AG09309 (cell line): ENCODE measurements at regions not wholly inside any gene's neighbourhood (a gene's known extent, or its start where the extent isn't known, plus 50 kb on each side); places are given as distances from the start of the nearest gene placed in this dataset.

ENCODE experiments used
- DNase-seq: peaks from one replicate; pipeline ENCODE4 v3.0.0-alpha.2; 2010; ENCODE audit warnings: low read depth
- H3K4me3 ChIP-seq: 2 replicates; pipeline ENCODE4 v1.5.1; 2011; ENCODE audit warnings: mild to moderate bottlenecking, low read depth, low read length, moderate library complexity; ENCODE audit not compliant: control insufficient read depth
- TF ChIP-seq, protein P1 (sequence below): IDR thresholded peaks from 2 replicates; pipeline ENCODE4 v1.5.1; 2011; ENCODE audit warnings: mild to moderate bottlenecking, low read depth, low read length, inconsistent platforms; ENCODE audit not compliant: insufficient read depth, control insufficient read depth; ENCODE audit errors: missing control alignments

DNA sequence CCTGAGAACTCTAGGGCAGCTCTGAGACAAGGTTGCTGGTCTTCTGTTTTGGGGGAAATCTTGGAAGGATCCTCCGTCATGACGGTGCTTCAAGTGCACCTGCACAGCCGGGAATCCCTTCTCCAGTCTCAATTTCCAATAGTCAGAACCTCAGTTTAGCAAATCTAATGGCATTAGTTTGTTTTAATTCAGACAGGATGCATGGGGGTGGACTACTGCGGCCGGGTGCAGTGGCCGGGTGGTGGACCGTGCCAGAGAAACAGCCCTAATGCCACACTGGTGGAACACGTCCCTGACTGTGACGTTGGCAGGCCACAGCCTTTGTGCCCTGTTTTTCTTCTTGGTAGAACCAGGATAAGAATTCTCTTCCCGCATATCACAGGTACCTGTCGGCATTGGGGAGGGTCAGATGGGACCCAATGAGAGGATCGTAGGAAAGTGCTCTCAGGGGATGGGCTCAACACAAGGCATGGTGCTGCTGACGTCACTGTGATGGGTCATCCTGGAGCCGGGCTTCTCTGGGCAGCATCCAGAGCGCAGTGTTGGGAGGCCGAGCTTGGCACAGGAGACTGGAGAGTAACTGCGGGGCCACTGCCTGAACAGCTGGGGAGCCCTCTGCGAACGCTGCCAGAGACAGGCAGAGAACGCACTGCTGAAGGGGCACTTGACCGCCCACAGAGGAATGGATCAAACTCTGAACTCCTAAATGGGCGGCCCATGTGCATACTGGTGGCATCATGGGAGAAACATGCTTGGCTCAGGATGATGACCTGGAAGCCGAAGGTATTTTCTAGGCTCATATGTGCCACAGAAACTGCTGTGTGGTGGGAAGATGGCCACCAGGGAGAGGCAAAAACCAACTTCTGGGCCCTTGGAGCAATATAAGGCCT is 313.8 kb upstream of the SHH start:
- TF ChIP-seq, protein P1, sequence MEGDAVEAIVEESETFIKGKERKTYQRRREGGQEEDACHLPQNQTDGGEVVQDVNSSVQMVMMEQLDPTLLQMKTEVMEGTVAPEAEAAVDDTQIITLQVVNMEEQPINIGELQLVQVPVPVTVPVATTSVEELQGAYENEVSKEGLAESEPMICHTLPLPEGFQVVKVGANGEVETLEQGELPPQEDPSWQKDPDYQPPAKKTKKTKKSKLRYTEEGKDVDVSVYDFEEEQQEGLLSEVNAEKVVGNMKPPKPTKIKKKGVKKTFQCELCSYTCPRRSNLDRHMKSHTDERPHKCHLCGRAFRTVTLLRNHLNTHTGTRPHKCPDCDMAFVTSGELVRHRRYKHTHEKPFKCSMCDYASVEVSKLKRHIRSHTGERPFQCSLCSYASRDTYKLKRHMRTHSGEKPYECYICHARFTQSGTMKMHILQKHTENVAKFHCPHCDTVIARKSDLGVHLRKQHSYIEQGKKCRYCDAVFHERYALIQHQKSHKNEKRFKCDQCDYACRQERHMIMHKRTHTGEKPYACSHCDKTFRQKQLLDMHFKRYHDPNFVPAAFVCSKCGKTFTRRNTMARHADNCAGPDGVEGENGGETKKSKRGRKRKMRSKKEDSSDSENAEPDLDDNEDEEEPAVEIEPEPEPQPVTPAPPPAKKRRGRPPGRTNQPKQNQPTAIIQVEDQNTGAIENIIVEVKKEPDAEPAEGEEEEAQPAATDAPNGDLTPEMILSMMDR, result no peak
- no peak overlapping the region for H3K4me3 ChIP-seq
- DNase-seq, result no peak

- no peak for DNase-seq
- H3K4me3 ChIP-seq, result no peak overlapping the region
- TF ChIP-seq, protein P1, result no peak
These were observed 312.1 kb upstream of the SHH start for GRCh38 chr7:156124356-156124755.

DNA sequence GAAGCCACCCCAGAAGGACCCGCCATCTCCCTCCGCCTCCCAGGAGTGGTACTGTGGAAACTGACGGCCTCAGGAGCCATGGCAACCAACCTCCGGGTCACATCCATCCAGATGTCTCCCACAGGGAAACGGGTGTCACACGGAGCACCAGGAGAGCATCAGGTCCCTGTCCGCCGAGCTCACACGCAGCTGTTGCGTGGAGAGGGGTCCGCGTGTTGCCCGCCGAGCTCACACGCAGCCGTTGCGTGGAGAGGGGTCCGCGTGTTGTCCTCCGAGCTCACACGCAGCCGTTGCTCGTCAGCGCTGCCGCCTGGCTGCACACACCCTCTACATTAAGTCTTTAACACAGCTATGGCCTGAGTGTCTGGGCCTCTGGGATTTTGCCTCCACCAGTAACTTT is 311.1 kb upstream of the SHH start:
- TF ChIP-seq, protein P1, result no peak
- H3K4me3 ChIP-seq, result no peak overlapping the region
- DNase-seq, result no peak

DNA sequence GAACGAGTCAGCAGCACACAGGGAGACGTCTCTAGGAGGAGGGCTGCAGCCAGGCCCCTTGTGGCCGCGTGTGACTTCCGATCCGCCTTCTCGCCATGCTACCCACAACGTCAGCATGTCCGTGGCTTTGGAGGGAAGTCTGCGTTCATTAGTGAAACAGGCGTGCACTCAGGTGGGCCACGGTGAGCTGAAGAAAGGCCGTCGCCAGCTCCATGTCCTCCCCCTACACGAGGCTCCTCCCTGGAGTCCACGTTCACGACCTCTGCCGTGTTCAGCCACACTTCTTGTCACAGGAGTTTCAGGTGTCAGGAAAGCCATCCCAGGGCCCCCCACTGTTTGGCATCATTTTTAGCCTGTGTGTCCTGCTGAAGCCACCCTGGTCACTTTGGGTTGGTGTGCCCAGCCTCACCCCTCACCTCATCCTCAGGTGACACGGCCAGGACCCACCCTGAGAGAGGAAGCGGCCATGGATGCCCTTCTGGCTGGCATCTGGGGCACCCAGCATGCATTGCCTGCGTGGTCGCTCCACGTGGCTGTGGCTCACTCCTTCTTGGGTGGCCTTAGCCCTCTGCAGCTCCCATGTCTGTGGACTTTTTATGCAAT is 310.6 kb upstream of the SHH start:
- TF ChIP-seq, protein P1, result no peak
- no peak for DNase-seq
- H3K4me3 ChIP-seq, result no peak overlapping the region

- no peak for DNase-seq
- TF ChIP-seq, protein P1, result no peak
- no peak overlapping the region for H3K4me3 ChIP-seq
These were observed 309.7 kb upstream of the SHH start for GRCh38 chr7:156121956-156122355.

GRCh38 chr7:156121434-156121833 is 309.2 kb upstream of the SHH start:
- TF ChIP-seq, protein P1, result no peak

DNA sequence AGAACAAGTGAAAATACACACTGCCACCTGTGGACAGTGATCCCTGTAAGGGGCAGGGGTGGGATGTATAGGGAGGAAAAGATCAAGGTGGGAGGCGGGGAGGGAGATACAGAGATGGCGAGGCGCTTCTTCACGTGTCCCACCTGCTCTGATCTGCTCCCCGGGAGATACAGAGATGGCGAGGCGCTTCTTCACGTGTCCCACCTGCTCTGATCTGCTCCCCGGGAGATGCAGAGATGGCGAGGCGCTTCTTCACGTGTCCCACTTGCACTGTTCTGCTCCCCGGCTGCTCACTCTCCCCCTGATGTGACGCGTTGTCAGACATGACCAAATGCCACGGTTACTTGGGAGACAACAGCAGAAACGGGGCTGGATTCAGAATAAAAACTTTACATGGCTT is 308.3 kb upstream of the SHH start:
- H3K4me3 ChIP-seq, result no peak overlapping the region
- TF ChIP-seq, protein P1, result no peak
- no peak for DNase-seq

More at GRCh38 chr7:156121434-156121833, 309.2 kb upstream of the SHH start:
- H3K4me3 ChIP-seq, result no peak overlapping the region
- no peak for DNase-seq
